Neural cell (in vitro differentiated cells): ENCODE measurements at regions not wholly inside any gene's neighbourhood (a gene's known extent, or its start where the extent isn't known, plus 50 kb on each side); places are given as distances from the start of the nearest gene placed in this dataset.

Source experiments
- H2AFZ ChIP-seq: fragments of 200-600, 300-800 bp; sonication (generic), shearing (Covaris generic); 2 replicates; pipeline ENCODE4 v1.6.0; 2014; ENCODE audit warnings: low read depth, mild to moderate bottlenecking, antibody characterized with exemption, low read length, moderate library complexity
- H3F3A ChIP-seq: fragments of 200-600 bp; shearing (Covaris generic); 2 replicates; pipeline ENCODE4 v1.6.1; 2016; ENCODE audit warnings: mild to moderate bottlenecking, moderate library complexity, mixed read lengths, antibody characterized with exemption, low read length; ENCODE audit not compliant: insufficient read depth, poor library complexity, severe bottlenecking
- H3K27ac ChIP-seq: fragments of 200-600, 300-800 bp; sonication (generic), shearing (Covaris generic); 2 replicates; pipeline ENCODE4 v1.5.1; 2014; ENCODE audit warnings: mild to moderate bottlenecking, low read length, moderate library complexity
- H3K27me3 ChIP-seq: fragments of 300-800, 200-600 bp; sonication (generic), shearing (Covaris generic); 2 replicates; pipeline ENCODE4 v1.6.0; 2014; ENCODE audit warnings: mild to moderate bottlenecking, low read depth, low read length, moderate library complexity; ENCODE audit not compliant: insufficient read depth
- H3K36me3 ChIP-seq: fragments of 300-800, 200-600 bp; sonication (generic), shearing (Covaris generic); 2 replicates; pipeline ENCODE4 v1.5.1; 2014; ENCODE audit warnings: mild to moderate bottlenecking, antibody characterized with exemption, low read length, moderate library complexity; ENCODE audit not compliant: insufficient read depth
- H3K4me2 ChIP-seq: fragments of 300-800, 200-600 bp; sonication (generic), shearing (Covaris generic); 2 replicates; pipeline ENCODE4 v1.6.0; 2014; ENCODE audit warnings: mild to moderate bottlenecking, low read length
- H3K4me3 ChIP-seq: fragments of 300-800, 200-600 bp; sonication (generic), shearing (Covaris generic); 2 replicates; pipeline ENCODE4 v1.5.1; 2014; ENCODE audit warnings: mild to moderate bottlenecking, low read length, moderate library complexity
- H3K79me2 ChIP-seq: fragments of 200-600 bp; shearing (Covaris generic); replicated peaks from 2 replicates; pipeline ENCODE4 v1.6.0; 2014; ENCODE audit warnings: mild to moderate bottlenecking, low read length, moderate library complexity; ENCODE audit not compliant: insufficient read depth
- H3K9ac ChIP-seq: fragments of 300-800, 200-600 bp; sonication (generic), shearing (Covaris generic); 2 replicates; pipeline ENCODE4 v1.6.1; 2016; ENCODE audit warnings: mild to moderate bottlenecking, low read length, mixed read lengths
- H3K9me2 ChIP-seq: fragments of 200-600 bp; shearing (Covaris generic); 2 replicates; pipeline ENCODE4 v1.6.1; 2016; ENCODE audit warnings: mild to moderate bottlenecking, low read length, mixed read lengths; ENCODE audit not compliant: insufficient read depth
- H3K9me3 ChIP-seq: fragments of 200-600, 300-800 bp; sonication (generic), shearing (Covaris generic); 2 replicates; pipeline ENCODE4 v1.6.1; 2016; ENCODE audit warnings: mild to moderate bottlenecking, mixed run types, low read length, moderate library complexity, mixed read lengths
- H4K20me1 ChIP-seq: fragments of 200-600 bp; shearing (Covaris generic); 2 replicates; pipeline ENCODE4 v1.6.1; 2016; ENCODE audit warnings: mild to moderate bottlenecking, mixed run types; ENCODE audit not compliant: insufficient read depth
- EP300 ChIP-seq: fragments of 450-650 bp; conservative IDR thresholded peaks from 2 replicates; pipeline ENCODE4 v1.6.1; 2014; ENCODE audit warnings: antibody characterized with exemption, mild to moderate bottlenecking, moderate library complexity; ENCODE audit not compliant: poor library complexity, severe bottlenecking
- EZH2 ChIP-seq: fragments of 200-600, 300-800 bp; shearing (Covaris generic), sonication (generic); IDR thresholded peaks from 2 replicates; pipeline ENCODE4 v1.6.1; 2014; ENCODE audit warnings: antibody characterized with exemption, low read length, borderline replicate concordance, mild to moderate bottlenecking; ENCODE audit not compliant: insufficient read depth, poor library complexity, severe bottlenecking
- MXI1 ChIP-seq: fragments of 450-650 bp; conservative IDR thresholded peaks from 2 replicates; pipeline ENCODE4 v1.6.1; 2014; ENCODE audit warnings: antibody characterized with exemption, mild to moderate bottlenecking; ENCODE audit not compliant: poor library complexity, severe bottlenecking
- POLR2AphosphoS5 ChIP-seq: IDR thresholded peaks from 2 replicates; pipeline ENCODE4 v1.6.1; 2012
- RAD21 ChIP-seq: fragments of 450-650 bp; conservative IDR thresholded peaks from 2 replicates; pipeline ENCODE4 v1.6.1; 2014; ENCODE audit warnings: antibody characterized with exemption, mild to moderate bottlenecking, moderate library complexity
- REST ChIP-seq: IDR thresholded peaks from 2 replicates; pipeline ENCODE4 v1.6.1; 2012; ENCODE audit warnings: borderline replicate concordance
- SMC3 ChIP-seq: fragments of 450-650 bp; conservative IDR thresholded peaks from 2 replicates; pipeline ENCODE4 v1.6.1; 2014; ENCODE audit warnings: antibody characterized with exemption, mild to moderate bottlenecking, moderate library complexity; ENCODE audit not compliant: poor library complexity
- TAF1 ChIP-seq: IDR thresholded peaks from 2 replicates; pipeline ENCODE4 v1.6.1; 2012; ENCODE audit warnings: low read depth
- TF ChIP-seq, protein P1 (sequence below): fragments of 450-650 bp; IDR thresholded peaks from 2 replicates; pipeline ENCODE4 v1.5.1; 2014; ENCODE audit warnings: antibody characterized with exemption, mild to moderate bottlenecking, moderate library complexity; ENCODE audit not compliant: poor library complexity, severe bottlenecking

DNA sequence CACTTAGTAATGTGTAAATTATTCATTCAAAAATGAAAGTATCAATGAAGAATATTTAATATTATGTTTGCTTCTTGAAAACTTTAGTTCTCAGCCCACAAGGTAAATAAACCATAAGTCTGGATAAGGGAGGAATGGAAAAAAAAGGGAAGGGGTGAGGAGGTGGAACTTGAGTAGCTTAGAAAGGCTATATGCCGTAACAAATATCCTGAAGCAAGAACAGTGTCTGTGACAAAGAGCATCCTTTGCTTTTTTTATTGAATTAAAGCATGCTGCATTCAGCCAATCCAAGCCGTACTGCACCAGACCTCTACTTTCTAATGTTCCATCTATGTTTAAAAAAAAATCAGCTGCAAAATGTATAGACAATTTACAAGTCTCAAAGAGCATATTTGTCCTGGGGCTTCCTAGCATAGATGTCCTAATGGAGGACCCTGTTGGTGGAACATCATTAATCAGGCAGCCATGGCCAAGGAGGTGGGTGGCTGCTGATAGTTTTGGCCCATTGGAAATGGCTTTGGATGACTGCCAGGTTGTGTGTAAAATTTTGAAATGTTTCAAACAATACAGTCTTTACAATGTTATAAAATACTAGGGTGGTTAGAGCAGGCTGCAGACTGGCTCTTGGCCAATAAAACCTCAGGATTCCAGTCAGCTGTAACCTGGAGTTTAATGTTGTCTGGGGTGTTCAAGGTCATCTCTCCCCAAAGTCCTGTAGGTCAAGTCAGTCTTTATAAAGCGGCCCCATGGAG is 895.8 kb upstream of the SOX9 start:
- no peak for TF ChIP-seq SMC3
- no peak for TF ChIP-seq RAD21
- no peak for TF ChIP-seq MXI1
- no peak for TF ChIP-seq EP300
- TF ChIP-seq, protein P1, sequence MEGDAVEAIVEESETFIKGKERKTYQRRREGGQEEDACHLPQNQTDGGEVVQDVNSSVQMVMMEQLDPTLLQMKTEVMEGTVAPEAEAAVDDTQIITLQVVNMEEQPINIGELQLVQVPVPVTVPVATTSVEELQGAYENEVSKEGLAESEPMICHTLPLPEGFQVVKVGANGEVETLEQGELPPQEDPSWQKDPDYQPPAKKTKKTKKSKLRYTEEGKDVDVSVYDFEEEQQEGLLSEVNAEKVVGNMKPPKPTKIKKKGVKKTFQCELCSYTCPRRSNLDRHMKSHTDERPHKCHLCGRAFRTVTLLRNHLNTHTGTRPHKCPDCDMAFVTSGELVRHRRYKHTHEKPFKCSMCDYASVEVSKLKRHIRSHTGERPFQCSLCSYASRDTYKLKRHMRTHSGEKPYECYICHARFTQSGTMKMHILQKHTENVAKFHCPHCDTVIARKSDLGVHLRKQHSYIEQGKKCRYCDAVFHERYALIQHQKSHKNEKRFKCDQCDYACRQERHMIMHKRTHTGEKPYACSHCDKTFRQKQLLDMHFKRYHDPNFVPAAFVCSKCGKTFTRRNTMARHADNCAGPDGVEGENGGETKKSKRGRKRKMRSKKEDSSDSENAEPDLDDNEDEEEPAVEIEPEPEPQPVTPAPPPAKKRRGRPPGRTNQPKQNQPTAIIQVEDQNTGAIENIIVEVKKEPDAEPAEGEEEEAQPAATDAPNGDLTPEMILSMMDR, result no peak
- no peak for TF ChIP-seq REST
- no peak for TF ChIP-seq TAF1
- no peak for TF ChIP-seq EZH2
- no peak for TF ChIP-seq POLR2AphosphoS5
- H3K9ac ChIP-seq, result no peak overlapping the region
- H3K27ac ChIP-seq, result no peak overlapping the region
- no peaks in the 10 kb centered on the region for H3K36me3 ChIP-seq
- H3K27me3 ChIP-seq, result no peaks in the 10 kb centered on the region
- H3K79me2 ChIP-seq, result no peaks in the 10 kb centered on the region
- H3K9me3 ChIP-seq, result no peaks in the 10 kb centered on the region
- H3K9me2 ChIP-seq, result no peaks in the 10 kb centered on the region
- no peak overlapping the region for H3K4me3 ChIP-seq
- H3F3A ChIP-seq, result no peaks in the 10 kb centered on the region
- H2AFZ ChIP-seq, result no peak overlapping the region
- no peaks in the 10 kb centered on the region for H4K20me1 ChIP-seq
- no peak overlapping the region for H3K4me2 ChIP-seq

- no peaks in the 10 kb centered on the region for H3K27me3 ChIP-seq
- no peak overlapping the region for H3K4me3 ChIP-seq
- H3K9me3 ChIP-seq, result no peaks in the 10 kb centered on the region
- no peaks in the 10 kb centered on the region for H3K79me2 ChIP-seq
- TF ChIP-seq RAD21, result no peak
- TF ChIP-seq EZH2, result no peak
- TF ChIP-seq EP300, result no peak
- no peak for TF ChIP-seq REST
- no peak for TF ChIP-seq POLR2AphosphoS5
- TF ChIP-seq TAF1, result no peak
- TF ChIP-seq, protein P1, result no peak
- TF ChIP-seq SMC3, result no peak
- TF ChIP-seq MXI1, result no peak
- no peak overlapping the region for H3K9ac ChIP-seq
- no peaks in the 10 kb centered on the region for H3F3A ChIP-seq
- no peak overlapping the region for H2AFZ ChIP-seq
- no peaks in the 10 kb centered on the region for H4K20me1 ChIP-seq
- no peaks in the 10 kb centered on the region for H3K9me2 ChIP-seq
- H3K36me3 ChIP-seq, result no peaks in the 10 kb centered on the region
- no peak overlapping the region for H3K27ac ChIP-seq
- no peak overlapping the region for H3K4me2 ChIP-seq
Observed at GRCh38 chr17:71227841-71228240, 893.0 kb upstream of the SOX9 start.
